GM12878 (cell line): ENCODE measurements at regions not wholly inside any gene's neighbourhood (a gene's known extent, or its start where the extent isn't known, plus 50 kb on each side); places are given as distances from the start of the nearest gene placed in this dataset.

Source experiments
- ATAC-seq: fragments of 200-7000 bp; cut with Tn5 transposase; 3 replicates; pipeline ENCODE4 v1.9.1; 2020; ENCODE audit warnings: mild to moderate bottlenecking, moderate library complexity
- BruUV-seq: library from RNA; stranded (reverse); fragments of 400-500 nt; replicated peaks from 2 replicates; lab custom pipeline; 2021; lab: Mats Ljungman, UMichigan
- CTCF ChIA-PET: fragments of 300-600 bp; sonication (Branson Sonifier 250); formaldehyde crosslinking; extraction: SDS; loops from one replicate; lab custom pipeline; 2021; ENCODE audit warnings: inconsistent platforms; lab: Yijun Ruan, JAX
- POLR2A ChIA-PET: fragments of 350-600 bp; formaldehyde crosslinking; extraction: SDS; loops from one replicate; lab custom pipeline; 2021; ENCODE audit warnings: inconsistent platforms; lab: Charles Lee
- RAD21 ChIA-PET: fragments of 300-600 bp; sonication (Branson Sonifier 250); formaldehyde crosslinking; loops from one replicate; lab custom pipeline; 2023; ENCODE audit warnings: antibody characterized with exemption; ENCODE audit not compliant: unreplicated experiment; lab: Charles Lee
- SMC1A ChIA-PET: fragments of 300-600 bp; sonication (Branson Sonifier 250); formaldehyde crosslinking; loops from one replicate; lab custom pipeline; 2023; ENCODE audit not compliant: unreplicated experiment, uncharacterized antibody; lab: Charles Lee
- DNase-seq: peaks from one replicate; pipeline ENCODE4 v3.0.0-alpha.2; 2011; ENCODE audit warnings: low read depth, low spot score
- FAIRE-seq: peaks from 3 replicates; lab custom pipeline; 2011; peaks lifted over from hg19 to GRCh38; lab: Jason Lieb, UNC
- H2AFZ ChIP-seq: 2 replicates; pipeline ENCODE4 v1.6.0; 2011; ENCODE audit warnings: low read depth, low read length, control low read depth; ENCODE audit not compliant: control insufficient read depth
- H3K27ac ChIP-seq: 2 replicates; pipeline ENCODE4 v1.5.1; 2011; ENCODE audit warnings: control low read depth; ENCODE audit not compliant: control insufficient read depth, insufficient read depth
- H3K27me3 ChIP-seq, 2 experiments: replicated peaks in 1 of 2; 2 replicates each; pipeline versions ENCODE4 v1.6.0 to v1.6.1; 2011; ENCODE audit warnings: low read length in 1 of 2; ENCODE audit not compliant: control insufficient read depth in 2 of 2, insufficient read depth in 2 of 2
- H3K36me3 ChIP-seq, 2 experiments: 2 replicates each; pipeline ENCODE4 v1.5.1; 2011; ENCODE audit warnings: low read length in 1 of 2; ENCODE audit not compliant: control insufficient read depth in 2 of 2, insufficient read depth in 2 of 2
- H3K4me1 ChIP-seq: 2 replicates; pipeline ENCODE4 v1.6.1; 2011; ENCODE audit warnings: mild to moderate bottlenecking, low read length, moderate library complexity, mixed read lengths; ENCODE audit not compliant: control insufficient read depth, insufficient read depth
- H3K4me2 ChIP-seq: 2 replicates; pipeline ENCODE4 v1.6.0; 2011; ENCODE audit warnings: control low read depth; ENCODE audit not compliant: control insufficient read depth, insufficient read depth
- H3K4me3 ChIP-seq: fragments of 200-600 bp; sonication (generic); 2 replicates; pipeline ENCODE4 v1.5.1; 2016
- H3K79me2 ChIP-seq: 2 replicates; pipeline ENCODE4 v1.6.0; 2011; ENCODE audit warnings: low read length; ENCODE audit not compliant: control insufficient read depth, insufficient read depth
- H3K9ac ChIP-seq: 2 replicates; pipeline ENCODE4 v1.8.0; 2011; ENCODE audit warnings: low read length, control low read depth, mixed read lengths; ENCODE audit not compliant: control insufficient read depth, insufficient read depth
- H3K9me3 ChIP-seq: replicated peaks from 3 replicates; pipeline ENCODE4 v1.5.1; 2011; ENCODE audit warnings: mild to moderate bottlenecking, low read length; ENCODE audit not compliant: control insufficient read depth, insufficient read depth
- H4K20me1 ChIP-seq: 2 replicates; pipeline ENCODE4 v1.6.0; 2011; ENCODE audit not compliant: control insufficient read depth, insufficient read depth
- BRCA1 ChIP-seq: IDR thresholded peaks from 2 replicates; pipeline ENCODE4 v1.6.1; 2011; ENCODE audit warnings: low read depth, low read length, improper control_type of control experiment
- CREB1 ChIP-seq: IDR thresholded peaks from 2 replicates; pipeline ENCODE4 v1.6.1; 2012; ENCODE audit warnings: low read depth, mild to moderate bottlenecking, inconsistent platforms
- CUX1 ChIP-seq: IDR thresholded peaks from 2 replicates; pipeline ENCODE4 v1.6.1; 2012; ENCODE audit warnings: improper control_type of control experiment, low read depth, low read length; ENCODE audit not compliant: insufficient replicate concordance
- EGR1 ChIP-seq, 2 experiments: IDR thresholded peaks; 1 replicate in 1 of 2; 2 replicates in 1 of 2; pipeline ENCODE4 v1.6.1; 2011 to 2012; ENCODE audit warnings: low read depth in 2 of 2, low read length in 2 of 2, borderline replicate concordance in 1 of 2, mild to moderate bottlenecking in 1 of 2, moderate library complexity in 1 of 2
- FOXM1 ChIP-seq: IDR thresholded peaks from 2 replicates; pipeline ENCODE4 v1.6.1; 2012; ENCODE audit warnings: low read depth, mild to moderate bottlenecking, inconsistent platforms, low read length, moderate library complexity
- HDAC6 ChIP-seq: fragments of 200-600 bp; sonication (generic); IDR thresholded peaks from one replicate; pipeline ENCODE4 v1.8.0; 2017; ENCODE audit warnings: antibody characterized with exemption; ENCODE audit not compliant: unreplicated experiment
- HDGF ChIP-seq: fragments of 450-650 bp; IDR thresholded peaks from 2 replicates; pipeline ENCODE4 v1.6.1; 2016; ENCODE audit warnings: antibody characterized with exemption
- IRF4 ChIP-seq: IDR thresholded peaks from 2 replicates; pipeline ENCODE4 v1.6.1; 2011; ENCODE audit warnings: low read depth, low read length
- KDM1A ChIP-seq: fragments of 200-600 bp; sonication (generic); IDR thresholded peaks from 2 replicates; pipeline ENCODE4 v1.6.1; 2016; ENCODE audit warnings: borderline replicate concordance
- LARP7 ChIP-seq: fragments of 450-650 bp; IDR thresholded peaks from 2 replicates; pipeline ENCODE4 v1.6.1; 2017; ENCODE audit warnings: mild to moderate bottlenecking
- NFYA ChIP-seq: IDR thresholded peaks from 2 replicates; pipeline ENCODE4 v1.6.1; 2011; ENCODE audit warnings: low read depth, mild to moderate bottlenecking, low read length, improper control_type of control experiment, borderline replicate concordance
- POLR2AphosphoS5 ChIP-seq: IDR thresholded peaks from 2 replicates; pipeline ENCODE4 v1.6.1; 2011; ENCODE audit warnings: mild to moderate bottlenecking, low read length, inconsistent platforms
- RCOR1 ChIP-seq: conservative IDR thresholded peaks from 2 replicates; pipeline ENCODE4 v1.6.1; 2012; ENCODE audit warnings: low read depth, low read length, improper control_type of control experiment
- RFX5 ChIP-seq: IDR thresholded peaks from 2 replicates; pipeline ENCODE4 v1.6.1; 2011; ENCODE audit warnings: low read depth, low read length, improper control_type of control experiment
- SMC3 ChIP-seq: IDR thresholded peaks from 2 replicates; pipeline ENCODE4 v1.6.1; 2011; ENCODE audit warnings: low read length, improper control_type of control experiment, borderline replicate concordance
- TAF1 ChIP-seq: IDR thresholded peaks from 2 replicates; pipeline ENCODE4 v1.6.1; 2011; ENCODE audit warnings: mild to moderate bottlenecking, low read depth, low read length, borderline replicate concordance
- TBL1XR1 ChIP-seq: IDR thresholded peaks from 2 replicates; pipeline ENCODE4 v1.6.1; 2012; ENCODE audit warnings: low read depth, low read length, improper control_type of control experiment
- TCF3 ChIP-seq: IDR thresholded peaks from 2 replicates; pipeline ENCODE4 v1.6.1; 2012; ENCODE audit warnings: low read depth, mild to moderate bottlenecking, low read length, borderline replicate concordance; ENCODE audit not compliant: insufficient read depth
- WRNIP1 ChIP-seq: IDR thresholded peaks from 2 replicates; pipeline ENCODE4 v1.6.1; 2011; ENCODE audit warnings: low read depth, low read length, improper control_type of control experiment, borderline replicate concordance
- WGBS: methylation state at CpG from one replicate; pipeline ENCODE4 v1.1.6; 2016; ENCODE audit warnings: low lambda C conversion rate; ENCODE audit not compliant: insufficient replicate concordance, insufficient coverage; ENCODE audit errors: missing lambda C conversion rate; 5-methylcytosine and 5-hydroxymethylcytosine counted together
- in situ Hi-C: fragments of 300-500 bp; cut with MboI; formaldehyde crosslinking; loops from 9 replicates; pipeline ENCODE4 v1.14.3; 2018; ENCODE audit warnings: mixed read lengths
- intact Hi-C: fragments of 100-400 bp; cut with micrococcal nuclease; formaldehyde crosslinking; loops from one replicate; pipeline ENCODE4 v1.14.2; 2022; ENCODE audit not compliant: unreplicated experiment
- TF ChIP-seq, protein P1 (sequence below): fragments of 450-650 bp; IDR thresholded peaks from 2 replicates; pipeline ENCODE4 v1.6.1; 2017; ENCODE audit warnings: mild to moderate bottlenecking

- TF ChIP-seq CUX1 (no peak), NFYA (no peak), FOXM1 (no peak), EGR1 (IDR thresholded peaks at IDR 0.05; ENCODE audit: borderline replicate concordance in 1 of 2, low read depth in 2 of 2, low read length in 2 of 2) (no peak), WRNIP1 (no peak), RFX5 (no peak), POLR2AphosphoS5 (no peak), HDAC6 (no peak)
Measured at GRCh38 chr2:6249557-6249956, 557.4 kb downstream of the SOX11 start (continued).

- whole genome bisulfite sequencing = 54% methylated on average over 2 of the region's 2 CpGs
- in situ Hi-C loops = no loop called here
- SMC1A ChIA-PET = no interaction called here
- H3K79me2 ChIP-seq = no peaks in the 10 kb centered on the region
- H3K4me1 ChIP-seq = no peaks in the 10 kb centered on the region
- CTCF ChIA-PET = no interaction called here
- no peak for DNase-seq
- FAIRE-seq = no peak
- no peak for ATAC-seq
- no peaks in the 10 kb centered on the region for H3K27me3 ChIP-seq
- RAD21 ChIA-PET = no interaction called here
- intact Hi-C loops = no loop called here
- no peak overlapping the region for H3K4me2 ChIP-seq
- no peaks in the 10 kb centered on the region for H3K36me3 ChIP-seq
- no peak overlapping the region for H3K4me3 ChIP-seq
- no TSS peak for BruUV-seq
- H3K27ac ChIP-seq = no peak overlapping the region
- POLR2A ChIA-PET = no interaction called here
- H3K9ac ChIP-seq = no peak overlapping the region
- H4K20me1 ChIP-seq = no peaks in the 10 kb centered on the region
- H2AFZ ChIP-seq = no peak overlapping the region
- H3K9me3 ChIP-seq = no peaks in the 10 kb centered on the region
- TF ChIP-seq LARP7 (no peak), RCOR1 (no peak), TBL1XR1 (no peak), TCF3 (no peak), IRF4 (no peak), HDGF (no peak), CREB1 (no peak), TAF1 (no peak), SMC3 (no peak), KDM1A (no peak), BRCA1 (no peak)
- TF ChIP-seq, protein P1, sequence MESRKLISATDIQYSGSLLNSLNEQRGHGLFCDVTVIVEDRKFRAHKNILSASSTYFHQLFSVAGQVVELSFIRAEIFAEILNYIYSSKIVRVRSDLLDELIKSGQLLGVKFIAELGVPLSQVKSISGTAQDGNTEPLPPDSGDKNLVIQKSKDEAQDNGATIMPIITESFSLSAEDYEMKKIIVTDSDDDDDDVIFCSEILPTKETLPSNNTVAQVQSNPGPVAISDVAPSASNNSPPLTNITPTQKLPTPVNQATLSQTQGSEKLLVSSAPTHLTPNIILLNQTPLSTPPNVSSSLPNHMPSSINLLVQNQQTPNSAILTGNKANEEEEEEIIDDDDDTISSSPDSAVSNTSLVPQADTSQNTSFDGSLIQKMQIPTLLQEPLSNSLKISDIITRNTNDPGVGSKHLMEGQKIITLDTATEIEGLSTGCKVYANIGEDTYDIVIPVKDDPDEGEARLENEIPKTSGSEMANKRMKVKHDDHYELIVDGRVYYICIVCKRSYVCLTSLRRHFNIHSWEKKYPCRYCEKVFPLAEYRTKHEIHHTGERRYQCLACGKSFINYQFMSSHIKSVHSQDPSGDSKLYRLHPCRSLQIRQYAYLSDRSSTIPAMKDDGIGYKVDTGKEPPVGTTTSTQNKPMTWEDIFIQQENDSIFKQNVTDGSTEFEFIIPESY = no peak
Measured at GRCh38 chr2:6254441-6254840, 562.3 kb downstream of the SOX11 start.
